GM18499 (cell line): ENCODE measurements at regions not wholly inside any gene's neighbourhood (a gene's known extent, or its start where the extent isn't known, plus 50 kb on each side); places are given as distances from the start of the nearest gene placed in this dataset.
"Not testable (repeated sequence)": the region's sequence is repeated elsewhere in the genome, so short reads cannot be mapped to it uniquely, and the experiment has no call there.

Experiments
- ATAC-seq: cut with Tn5 transposase; IDR thresholded peaks from one replicate; pipeline ENCODE4 v1.9.1; 2021; ENCODE audit warnings: moderate number of reproducible peaks; ENCODE audit not compliant: insufficient read depth, unreplicated experiment

GRCh38 chr5:158461240-158461854, 602.4 kb upstream of the CLINT1 start:
- no peak for ATAC-seq

GRCh38 chr5:158458086-158458485, 599.1 kb upstream of the CLINT1 start:
- no peak for ATAC-seq

- ATAC-seq = no peak
These were observed 597.8 kb upstream of the CLINT1 start for GRCh38 chr5:158456756-158457155.

GRCh38 chr5:158456241-158456640, 597.3 kb upstream of the CLINT1 start:
- ATAC-seq = no peak

- ATAC-seq = no peak
These were observed 593.2 kb upstream of the CLINT1 start for GRCh38 chr5:158451993-158452672.

- ATAC-seq = no peak
These were observed 592.5 kb upstream of the CLINT1 start for GRCh38 chr5:158451203-158451992.

GRCh38 chr5:158450751-158451171, 591.8 kb upstream of the CLINT1 start:
- no peak for ATAC-seq

- not testable (repeated sequence) for ATAC-seq
These were observed 587.8 kb upstream of the CLINT1 start for GRCh38 chr5:158446761-158447160.

- ATAC-seq = not testable (repeated sequence)
These were observed 580.3 kb upstream of the CLINT1 start for GRCh38 chr5:158439204-158439603.

GRCh38 chr5:158436271-158437065, 577.5 kb upstream of the CLINT1 start:
- ATAC-seq = no peak

GRCh38 chr5:158435161-158435616, 576.2 kb upstream of the CLINT1 start:
- ATAC-seq = peak; percentile 41

GRCh38 chr5:158434749-158435148, 575.8 kb upstream of the CLINT1 start:
- ATAC-seq = peak; percentile 9

GRCh38 chr5:158433634-158434033, 574.7 kb upstream of the CLINT1 start:
- ATAC-seq = no peak

- ATAC-seq = no peak
These were observed 572.6 kb upstream of the CLINT1 start for GRCh38 chr5:158431369-158432029.

- no peak for ATAC-seq
These were observed 571.8 kb upstream of the CLINT1 start for GRCh38 chr5:158430798-158431167.

- ATAC-seq = no peak
These were observed 571.3 kb upstream of the CLINT1 start for GRCh38 chr5:158430166-158430797.

- no peak for ATAC-seq
These were observed 570.6 kb upstream of the CLINT1 start for GRCh38 chr5:158429564-158429963.

- ATAC-seq = no peak
These were observed 564.8 kb upstream of the CLINT1 start for GRCh38 chr5:158423623-158424200.
